H9 (cell line): ENCODE measurements at regions not wholly inside any gene's neighbourhood (a gene's known extent, or its start where the extent isn't known, plus 50 kb on each side); places are given as distances from the start of the nearest gene placed in this dataset.

ENCODE experiments used
- DNase-seq: peaks from one replicate; pipeline ENCODE4 v3.0.0-alpha.2; 2017
- H2AFZ ChIP-seq: one replicate; pipeline ENCODE4 v1.6.1; 2013; ENCODE audit warnings: mild to moderate bottlenecking, low read length, control low read depth, moderate library complexity
- H2AK5ac ChIP-seq: 2 replicates; pipeline ENCODE4 v1.6.1; 2013; ENCODE audit warnings: low read length, control low read depth, mixed read lengths; ENCODE audit not compliant: insufficient read length
- H2BK120ac ChIP-seq: one replicate; pipeline ENCODE4 v1.6.1; 2013; ENCODE audit warnings: low read depth, mild to moderate bottlenecking, low read length, control low read depth, inconsistent platforms; ENCODE audit not compliant: poor library complexity, severe bottlenecking
- H2BK12ac ChIP-seq: 2 replicates; pipeline ENCODE4 v1.6.1; 2013; ENCODE audit warnings: low read length, control low read depth, mixed read lengths, low read depth; ENCODE audit not compliant: insufficient read length
- H2BK15ac ChIP-seq: 2 replicates; pipeline ENCODE4 v1.6.1; 2013; ENCODE audit warnings: low read depth, low read length, control low read depth
- H2BK20ac ChIP-seq: one replicate; pipeline ENCODE4 v1.6.1; 2013; ENCODE audit warnings: low read depth, mild to moderate bottlenecking, low read length, control low read depth, inconsistent platforms; ENCODE audit not compliant: poor library complexity, severe bottlenecking
- H2BK5ac ChIP-seq: 2 replicates; pipeline ENCODE4 v1.6.1; 2013; ENCODE audit warnings: low read length, control low read depth, mixed read lengths; ENCODE audit not compliant: insufficient read length
- H3K14ac ChIP-seq: 2 replicates; pipeline ENCODE4 v1.6.1; 2013; ENCODE audit warnings: low read length, control low read depth; ENCODE audit not compliant: insufficient read depth
- H3K18ac ChIP-seq: 2 replicates; pipeline ENCODE4 v1.6.1; 2013; ENCODE audit warnings: low read depth, mild to moderate bottlenecking, mixed read lengths, low read length, control low read depth; ENCODE audit not compliant: insufficient read length
- H3K23ac ChIP-seq: 2 replicates; pipeline ENCODE4 v1.6.1; 2013; ENCODE audit warnings: low read length, control low read depth, mixed read lengths, low read depth; ENCODE audit not compliant: insufficient read length
- H3K23me2 ChIP-seq: 2 replicates; pipeline ENCODE4 v1.6.1; 2013; ENCODE audit warnings: low read depth, mild to moderate bottlenecking, mixed read lengths, low read length, control low read depth; ENCODE audit not compliant: insufficient read length, poor library complexity, severe bottlenecking
- H3K27ac ChIP-seq: 2 replicates; pipeline ENCODE4 v1.5.1; 2013; ENCODE audit warnings: low read length, control low read depth, mixed read lengths, low read depth; ENCODE audit not compliant: insufficient read length
- H3K27me3 ChIP-seq: 2 replicates; pipeline ENCODE4 v1.6.1; 2013; ENCODE audit warnings: low read length, control low read depth, inconsistent platforms; ENCODE audit not compliant: insufficient read depth
- H3K4ac ChIP-seq: 2 replicates; pipeline ENCODE4 v1.6.1; 2013; ENCODE audit warnings: low read depth, mild to moderate bottlenecking, control low read depth, inconsistent platforms, low read length, moderate library complexity
- H3K4me1 ChIP-seq: 2 replicates; pipeline ENCODE4 v1.6.1; 2013; ENCODE audit warnings: low read length, control low read depth, inconsistent platforms; ENCODE audit not compliant: insufficient read depth
- H3K4me2 ChIP-seq: 2 replicates; pipeline ENCODE4 v1.6.1; 2013; ENCODE audit warnings: low read length, control low read depth, mixed read lengths; ENCODE audit not compliant: insufficient read length, insufficient read depth
- H3K56ac ChIP-seq: 2 replicates; pipeline ENCODE4 v1.6.1; 2013; ENCODE audit warnings: low read depth, mild to moderate bottlenecking, mixed read lengths, low read length, control low read depth; ENCODE audit not compliant: insufficient read length
- H3K79me1 ChIP-seq: 2 replicates; pipeline ENCODE4 v1.6.1; 2013; ENCODE audit warnings: low read depth, mild to moderate bottlenecking, moderate library complexity, low read length, control low read depth, inconsistent platforms; ENCODE audit not compliant: insufficient read depth, poor library complexity, severe bottlenecking
- H3K79me2 ChIP-seq: 2 replicates; pipeline ENCODE4 v1.6.1; 2013; ENCODE audit warnings: low read length, control low read depth, inconsistent platforms; ENCODE audit not compliant: insufficient read depth
- H3K9ac ChIP-seq: 2 replicates; pipeline ENCODE4 v1.6.1; 2013; ENCODE audit warnings: low read length, control low read depth, mixed read lengths; ENCODE audit not compliant: insufficient read length; ENCODE audit errors: extremely low read depth
- H3K9me3 ChIP-seq: one replicate; pipeline ENCODE4 v1.6.1; 2013; ENCODE audit warnings: low read depth, low read length, inconsistent platforms; ENCODE audit not compliant: control insufficient read depth
- H3T11ph ChIP-seq: one replicate; pipeline ENCODE4 v1.6.1; 2013; ENCODE audit warnings: mild to moderate bottlenecking, low read length, control low read depth, inconsistent platforms
- H4K20me1 ChIP-seq: one replicate; pipeline ENCODE4 v1.6.1; 2013; ENCODE audit not compliant: control insufficient read depth, insufficient read length, insufficient read depth
- H4K5ac ChIP-seq: 2 replicates; pipeline ENCODE4 v1.6.1; 2013; ENCODE audit warnings: low read depth, mild to moderate bottlenecking, mixed read lengths, low read length, control low read depth; ENCODE audit not compliant: insufficient read length
- H4K8ac ChIP-seq: replicated peaks from 2 replicates; pipeline ENCODE4 v1.6.1; 2013; ENCODE audit warnings: low read length, control low read depth, mixed read lengths, low read depth; ENCODE audit not compliant: insufficient read length
- H4K91ac ChIP-seq: 2 replicates; pipeline ENCODE4 v1.6.1; 2013; ENCODE audit warnings: low read depth, mild to moderate bottlenecking, moderate library complexity, mixed read lengths, low read length, control low read depth; ENCODE audit not compliant: insufficient read length
- H3K27ac Mint-ChIP-seq, 3 experiments: 2 replicates in 2 of 3; 3 replicates in 1 of 3; pipeline ENCODE4 v1.8.0; 2020 to 2021; ENCODE audit warnings: mixed read lengths in 3 of 3, mild to moderate bottlenecking in 1 of 3, moderate library complexity in 1 of 3
- H3K27me3 Mint-ChIP-seq: 2 replicates; pipeline ENCODE4 v1.8.0; 2021; ENCODE audit warnings: low read depth, mild to moderate bottlenecking, moderate library complexity, mixed read lengths
- H3K36me3 Mint-ChIP-seq, 3 experiments: 2 replicates in 2 of 3; 3 replicates in 1 of 3; pipeline ENCODE4 v1.8.0; 2020 to 2021; ENCODE audit warnings: low read depth in 3 of 3, mixed read lengths in 3 of 3; ENCODE audit not compliant: insufficient read depth in 1 of 3
- H3K4me1 Mint-ChIP-seq, 2 experiments: 2 replicates each; pipeline ENCODE4 v1.8.0; 2020; ENCODE audit warnings: mixed read lengths in 2 of 2
- H3K4me3 Mint-ChIP-seq, 2 experiments: 2 replicates in 1 of 2; 3 replicates in 1 of 2; pipeline ENCODE4 v1.8.0; 2020 to 2021; ENCODE audit warnings: mild to moderate bottlenecking in 2 of 2, mixed read lengths in 2 of 2, moderate library complexity in 1 of 2
- H3K9me3 Mint-ChIP-seq, 2 experiments: 2 replicates in 1 of 2; 3 replicates in 1 of 2; pipeline ENCODE4 v1.8.0; 2020; ENCODE audit warnings: mild to moderate bottlenecking in 2 of 2, mixed read lengths in 2 of 2, moderate library complexity in 1 of 2
- WGBS: extraction: QIAGEN DNeasy Blood & Tissue Kit; methylation state at CpG from one replicate; pipeline ENCODE4 v1.1.7; 2013; ENCODE audit warnings: missing lambda C conversion rate, low lambda C conversion rate, mixed read lengths; ENCODE audit not compliant: insufficient read length; ENCODE audit errors: extremely low coverage; 5-methylcytosine and 5-hydroxymethylcytosine counted together
- TF ChIP-seq, protein P1 (sequence below): fragments of 200-600 bp; sonication (generic); conservative IDR thresholded peaks from 3 replicates; pipeline ENCODE4 v1.8.0; 2021; ENCODE audit warnings: antibody characterized with exemption, mild to moderate bottlenecking

DNA sequence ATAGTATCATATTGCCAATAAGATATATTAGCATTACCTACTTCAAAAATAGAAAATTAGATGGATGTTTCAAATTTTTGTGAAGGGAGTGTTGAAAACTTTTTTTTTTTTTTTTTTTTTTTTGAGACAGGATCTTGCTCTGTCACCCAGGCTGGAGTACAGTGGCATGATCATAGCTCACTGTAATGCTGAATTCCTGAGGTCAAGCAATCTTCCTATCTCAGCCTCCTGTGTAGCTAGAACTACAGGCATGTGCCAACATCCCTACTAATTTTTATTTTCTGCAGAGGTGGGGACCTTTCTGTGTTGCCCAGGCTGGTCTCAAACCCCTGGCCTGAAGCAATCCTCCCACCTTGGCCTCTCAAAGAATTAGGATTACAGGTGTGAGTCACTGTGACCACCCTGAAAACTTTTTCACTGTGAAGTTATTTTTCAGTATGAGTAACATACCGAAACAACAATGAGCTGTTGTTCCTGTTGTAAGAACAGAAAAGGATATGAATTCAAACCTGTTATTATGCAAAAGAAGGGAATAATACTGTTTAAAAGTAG lies 266.9 kb downstream of the NEBL start:
- no peak overlapping the region for H4K8ac ChIP-seq
- no peak overlapping the region for H3K23ac ChIP-seq
- H3K18ac ChIP-seq: no peak overlapping the region
- H3T11ph ChIP-seq: no peak overlapping the region
- no peaks in the 10 kb centered on the region for H4K20me1 ChIP-seq
- no peak overlapping the region for H2BK20ac ChIP-seq
- no peak overlapping the region for H3K56ac ChIP-seq
- no peak overlapping the region for H2BK120ac ChIP-seq
- H2AK5ac ChIP-seq: no peak overlapping the region
- H3K4ac ChIP-seq: no peak overlapping the region
- H3K23me2 ChIP-seq: no peaks in the 10 kb centered on the region
- no peak overlapping the region for H2BK5ac ChIP-seq
- H4K91ac ChIP-seq: no peak overlapping the region
- no peaks in the 10 kb centered on the region for H3K27me3 ChIP-seq
- DNase-seq: no peak
- Mint-ChIP-seq H3K4me1 (peaks cover 7 to 13% of the 10 kb centered on the region in 2 experiments), H3K27ac (no peak overlapping the region), H3K36me3 (peaks cover 0 to under 1% (median 0%) of the 10 kb centered on the region in 3 experiments; a peak in 1 of 7 replicates), H3K9me3 (no peaks in the 10 kb centered on the region), H3K27me3 (no peaks in the 10 kb centered on the region), H3K4me3 (no peak overlapping the region)
- H2AFZ ChIP-seq: no peak overlapping the region
- no peak overlapping the region for H2BK12ac ChIP-seq
- no peaks in the 10 kb centered on the region for H3K9me3 ChIP-seq
- no peak overlapping the region for H3K9ac ChIP-seq
- H3K14ac ChIP-seq: no peak overlapping the region
- no peak overlapping the region for H4K5ac ChIP-seq
- H3K27ac ChIP-seq: no peak overlapping the region
- TF ChIP-seq, protein P1, sequence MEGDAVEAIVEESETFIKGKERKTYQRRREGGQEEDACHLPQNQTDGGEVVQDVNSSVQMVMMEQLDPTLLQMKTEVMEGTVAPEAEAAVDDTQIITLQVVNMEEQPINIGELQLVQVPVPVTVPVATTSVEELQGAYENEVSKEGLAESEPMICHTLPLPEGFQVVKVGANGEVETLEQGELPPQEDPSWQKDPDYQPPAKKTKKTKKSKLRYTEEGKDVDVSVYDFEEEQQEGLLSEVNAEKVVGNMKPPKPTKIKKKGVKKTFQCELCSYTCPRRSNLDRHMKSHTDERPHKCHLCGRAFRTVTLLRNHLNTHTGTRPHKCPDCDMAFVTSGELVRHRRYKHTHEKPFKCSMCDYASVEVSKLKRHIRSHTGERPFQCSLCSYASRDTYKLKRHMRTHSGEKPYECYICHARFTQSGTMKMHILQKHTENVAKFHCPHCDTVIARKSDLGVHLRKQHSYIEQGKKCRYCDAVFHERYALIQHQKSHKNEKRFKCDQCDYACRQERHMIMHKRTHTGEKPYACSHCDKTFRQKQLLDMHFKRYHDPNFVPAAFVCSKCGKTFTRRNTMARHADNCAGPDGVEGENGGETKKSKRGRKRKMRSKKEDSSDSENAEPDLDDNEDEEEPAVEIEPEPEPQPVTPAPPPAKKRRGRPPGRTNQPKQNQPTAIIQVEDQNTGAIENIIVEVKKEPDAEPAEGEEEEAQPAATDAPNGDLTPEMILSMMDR: no peak
- no peaks in the 10 kb centered on the region; the same call in 1 of the 2 replicates for H3K4me1 ChIP-seq
- no peaks in the 10 kb centered on the region for H3K79me1 ChIP-seq
- H3K4me2 ChIP-seq: no peak overlapping the region
- no peaks in the 10 kb centered on the region for H3K79me2 ChIP-seq
- no CpG with 5 or more reads among the region's 1 CpG for WGBS
- no peak overlapping the region for H2BK15ac ChIP-seq
